ENCODE measurements at regions not wholly inside any gene's neighbourhood (a gene's known extent, or its start where the extent isn't known, plus 50 kb on each side); places are given as distances from the start of the nearest gene placed in this dataset.

DNA sequence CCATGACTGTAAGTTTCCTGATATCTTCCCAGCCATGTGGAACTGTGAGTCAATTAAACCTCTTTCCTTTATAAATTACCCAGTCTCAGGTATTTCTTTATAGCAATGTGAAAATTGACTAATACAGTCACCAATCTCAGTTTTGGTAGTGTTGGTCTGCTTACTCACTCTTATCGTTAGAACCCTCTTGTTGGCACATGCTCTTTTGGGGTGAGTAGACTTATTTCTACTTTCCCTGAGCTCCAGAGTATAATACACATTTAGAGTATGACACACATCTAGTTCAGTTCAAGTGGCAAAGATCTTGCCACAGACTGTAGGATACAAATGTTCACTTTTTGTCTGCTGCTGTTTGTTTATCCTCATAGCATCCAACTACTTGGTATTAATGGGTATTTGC is 347.5 kb upstream of the CELF4 start:
- H3K4me1 ChIP-seq (ENCODE audit: insufficient read depth, low read length) = no peaks in the 10 kb centered on the region
- DNase-seq (ENCODE audit: low read depth) = no peak
- FAIRE-seq = no peak
- Mint-ChIP-seq H3K27ac (ENCODE audit: unreplicated experiment) (no peak overlapping the region), H3K36me3 (ENCODE audit: low read depth, unreplicated experiment) (no peaks in the 10 kb centered on the region), H3K27me3 (ENCODE audit: low read depth, unreplicated experiment) (no peaks in the 10 kb centered on the region), H3K4me3 (ENCODE audit: unreplicated experiment) (no peak overlapping the region), H3K9me3 (ENCODE audit: unreplicated experiment) (no peaks in the 10 kb centered on the region), H3K4me1 (ENCODE audit: low read depth, unreplicated experiment) (no peaks in the 10 kb centered on the region)
- H3K79me2 ChIP-seq (ENCODE audit: insufficient read depth, low read length) = no peaks in the 10 kb centered on the region
- no peaks in the 10 kb centered on the region for H4K20me1 ChIP-seq (ENCODE audit: insufficient read depth, low read length)
- peaks cover 3% of the 10 kb centered on the region for H3K9me3 ChIP-seq (ENCODE audit: insufficient read depth, low read depth, low read length)
- H3K4me2 ChIP-seq (ENCODE audit: low read length) = no peak overlapping the region
- H3K27ac ChIP-seq (ENCODE audit: low read depth, low read length) = no peak overlapping the region
- H2AFZ ChIP-seq (ENCODE audit: low read depth, low read length) = no peak overlapping the region
- TF ChIP-seq, protein P1, sequence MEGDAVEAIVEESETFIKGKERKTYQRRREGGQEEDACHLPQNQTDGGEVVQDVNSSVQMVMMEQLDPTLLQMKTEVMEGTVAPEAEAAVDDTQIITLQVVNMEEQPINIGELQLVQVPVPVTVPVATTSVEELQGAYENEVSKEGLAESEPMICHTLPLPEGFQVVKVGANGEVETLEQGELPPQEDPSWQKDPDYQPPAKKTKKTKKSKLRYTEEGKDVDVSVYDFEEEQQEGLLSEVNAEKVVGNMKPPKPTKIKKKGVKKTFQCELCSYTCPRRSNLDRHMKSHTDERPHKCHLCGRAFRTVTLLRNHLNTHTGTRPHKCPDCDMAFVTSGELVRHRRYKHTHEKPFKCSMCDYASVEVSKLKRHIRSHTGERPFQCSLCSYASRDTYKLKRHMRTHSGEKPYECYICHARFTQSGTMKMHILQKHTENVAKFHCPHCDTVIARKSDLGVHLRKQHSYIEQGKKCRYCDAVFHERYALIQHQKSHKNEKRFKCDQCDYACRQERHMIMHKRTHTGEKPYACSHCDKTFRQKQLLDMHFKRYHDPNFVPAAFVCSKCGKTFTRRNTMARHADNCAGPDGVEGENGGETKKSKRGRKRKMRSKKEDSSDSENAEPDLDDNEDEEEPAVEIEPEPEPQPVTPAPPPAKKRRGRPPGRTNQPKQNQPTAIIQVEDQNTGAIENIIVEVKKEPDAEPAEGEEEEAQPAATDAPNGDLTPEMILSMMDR (IDR thresholded peaks at IDR 0.05; ENCODE audit: insufficient read depth, low read depth, low read length) = no peak
- TF ChIP-seq EZH2 (IDR thresholded peaks at IDR 0.05; ENCODE audit: insufficient read depth, low read length) = no peak
- no peak overlapping the region for H3K4me3 ChIP-seq (ENCODE audit: insufficient read depth, low read depth, low read length)
- no peak overlapping the region for H3K9ac ChIP-seq (ENCODE audit: low read length)
- H3K27me3 ChIP-seq (ENCODE audit: insufficient read depth, low read length) = no peaks in the 10 kb centered on the region
- no peaks in the 10 kb centered on the region for H3K36me3 ChIP-seq (ENCODE audit: insufficient read depth, low read length)

DNA sequence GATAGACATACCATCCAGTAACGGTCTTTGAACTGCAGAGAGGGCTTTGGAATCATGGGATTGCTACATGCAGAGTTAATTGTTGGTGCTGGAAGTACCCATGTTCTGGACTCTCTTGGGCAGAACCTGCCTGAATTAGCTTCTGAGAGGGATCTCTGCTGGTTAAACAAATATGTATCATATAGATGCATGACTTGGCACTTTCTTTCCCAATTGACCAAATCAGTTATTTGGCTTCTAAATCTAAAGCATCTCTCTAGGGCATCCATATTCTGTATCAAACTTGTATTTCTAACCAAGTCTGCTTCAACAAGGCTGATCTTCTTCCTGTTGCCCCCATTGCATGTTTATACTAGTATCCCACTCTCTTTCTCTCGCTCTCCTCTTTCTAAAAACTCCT is 336.7 kb upstream of the CELF4 start:
- Mint-ChIP-seq H3K36me3 (ENCODE audit: low read depth, unreplicated experiment) (no peaks in the 10 kb centered on the region), H3K4me1 (ENCODE audit: low read depth, unreplicated experiment) (no peaks in the 10 kb centered on the region), H3K27me3 (ENCODE audit: low read depth, unreplicated experiment) (peaks cover 9% of the 10 kb centered on the region), H3K4me3 (ENCODE audit: unreplicated experiment) (no peak overlapping the region), H3K9me3 (ENCODE audit: unreplicated experiment) (no peaks in the 10 kb centered on the region), H3K27ac (ENCODE audit: unreplicated experiment) (no peak overlapping the region)
- no peak for DNase-seq (ENCODE audit: low read depth)
- no peak overlapping the region for H3K27ac ChIP-seq (ENCODE audit: low read depth, low read length)
- H4K20me1 ChIP-seq (ENCODE audit: insufficient read depth, low read length) = no peaks in the 10 kb centered on the region
- no peak overlapping the region for H3K9ac ChIP-seq (ENCODE audit: low read length)
- H3K79me2 ChIP-seq (ENCODE audit: insufficient read depth, low read length) = no peaks in the 10 kb centered on the region
- H3K27me3 ChIP-seq (ENCODE audit: insufficient read depth, low read length) = no peaks in the 10 kb centered on the region
- H2AFZ ChIP-seq (ENCODE audit: low read depth, low read length) = no peak overlapping the region
- H3K4me1 ChIP-seq (ENCODE audit: insufficient read depth, low read length) = no peaks in the 10 kb centered on the region
- no peaks in the 10 kb centered on the region for H3K36me3 ChIP-seq (ENCODE audit: insufficient read depth, low read length)
- H3K4me3 ChIP-seq (ENCODE audit: insufficient read depth, low read depth, low read length) = no peak overlapping the region
- H3K4me2 ChIP-seq (ENCODE audit: low read length) = no peak overlapping the region
- TF ChIP-seq, protein P1 (IDR thresholded peaks at IDR 0.05; ENCODE audit: insufficient read depth, low read depth, low read length) = no peak
- no peak for TF ChIP-seq EZH2 (IDR thresholded peaks at IDR 0.05; ENCODE audit: insufficient read depth, low read length)
- H3K9me3 ChIP-seq (ENCODE audit: insufficient read depth, low read depth, low read length) = no peaks in the 10 kb centered on the region
- FAIRE-seq = no peak

DNA sequence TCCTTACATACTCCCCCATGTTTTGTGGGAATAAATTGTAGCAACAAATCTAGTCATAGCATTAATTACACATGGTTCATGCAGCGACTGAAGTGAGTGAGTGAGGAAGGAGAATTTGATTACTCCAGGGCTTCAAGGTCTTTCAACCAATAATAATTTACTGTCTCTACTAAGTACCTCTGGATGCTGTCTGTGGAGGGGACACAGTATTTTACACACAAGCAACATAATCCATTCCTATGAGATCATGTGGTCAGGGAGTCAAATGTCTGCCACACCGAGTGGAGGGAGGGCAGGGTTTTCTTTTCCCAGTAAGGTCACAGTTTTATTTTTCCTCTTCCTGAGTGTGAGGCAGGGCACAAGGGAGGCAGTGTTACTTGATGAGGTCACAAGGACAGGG is 334.7 kb upstream of the CELF4 start:
- no peak for TF ChIP-seq EZH2 (IDR thresholded peaks at IDR 0.05; ENCODE audit: insufficient read depth, low read length)
- TF ChIP-seq, protein P1 (IDR thresholded peaks at IDR 0.05; ENCODE audit: insufficient read depth, low read depth, low read length) = no peak
- no peaks in the 10 kb centered on the region for H3K9me3 Mint-ChIP-seq (ENCODE audit: unreplicated experiment)
- Histone ChIP-seq H3K36me3 (ENCODE audit: insufficient read depth, low read length) (no peaks in the 10 kb centered on the region), H3K4me1 (ENCODE audit: insufficient read depth, low read length) (no peaks in the 10 kb centered on the region), H2AFZ (ENCODE audit: low read depth, low read length) (no peak overlapping the region), H3K27ac (ENCODE audit: low read depth, low read length) (no peak overlapping the region), H3K4me2 (ENCODE audit: low read length) (no peak overlapping the region), H3K9me3 (ENCODE audit: insufficient read depth, low read depth, low read length) (no peaks in the 10 kb centered on the region), H4K20me1 (ENCODE audit: insufficient read depth, low read length) (no peaks in the 10 kb centered on the region), H3K9ac (ENCODE audit: low read length) (no peak overlapping the region), H3K27me3 (ENCODE audit: insufficient read depth, low read length) (no peaks in the 10 kb centered on the region), H3K79me2 (ENCODE audit: insufficient read depth, low read length) (no peaks in the 10 kb centered on the region), H3K4me3 (ENCODE audit: insufficient read depth, low read depth, low read length) (no peak overlapping the region)
- no peak for DNase-seq (ENCODE audit: low read depth)
- H3K27me3 Mint-ChIP-seq (ENCODE audit: low read depth, unreplicated experiment) = peaks cover 6% of the 10 kb centered on the region
- no peak overlapping the region for H3K27ac Mint-ChIP-seq (ENCODE audit: unreplicated experiment)
- no peak for FAIRE-seq
- no peaks in the 10 kb centered on the region for H3K4me1 Mint-ChIP-seq (ENCODE audit: low read depth, unreplicated experiment)
- H3K36me3 Mint-ChIP-seq (ENCODE audit: low read depth, unreplicated experiment) = no peaks in the 10 kb centered on the region
- H3K4me3 Mint-ChIP-seq (ENCODE audit: unreplicated experiment) = no peak overlapping the region
